Smooth muscle cell of the brain vasculature (primary cell): ENCODE measurements at regions not wholly inside any gene's neighbourhood (a gene's known extent, or its start where the extent isn't known, plus 50 kb on each side); places are given as distances from the start of the nearest gene placed in this dataset.

Source experiments
- DNase-seq: peaks from one replicate; pipeline ENCODE4 v3.0.0-alpha.2; 2012; ENCODE audit warnings: low read depth, low spot score

GRCh38 chr6:113140721-113141120 is 716.4 kb upstream of the MARCKS start:
- no peak for DNase-seq

GRCh38 chr6:113141901-113142300 is 715.2 kb upstream of the MARCKS start:
- DNase-seq = no peak

DNA sequence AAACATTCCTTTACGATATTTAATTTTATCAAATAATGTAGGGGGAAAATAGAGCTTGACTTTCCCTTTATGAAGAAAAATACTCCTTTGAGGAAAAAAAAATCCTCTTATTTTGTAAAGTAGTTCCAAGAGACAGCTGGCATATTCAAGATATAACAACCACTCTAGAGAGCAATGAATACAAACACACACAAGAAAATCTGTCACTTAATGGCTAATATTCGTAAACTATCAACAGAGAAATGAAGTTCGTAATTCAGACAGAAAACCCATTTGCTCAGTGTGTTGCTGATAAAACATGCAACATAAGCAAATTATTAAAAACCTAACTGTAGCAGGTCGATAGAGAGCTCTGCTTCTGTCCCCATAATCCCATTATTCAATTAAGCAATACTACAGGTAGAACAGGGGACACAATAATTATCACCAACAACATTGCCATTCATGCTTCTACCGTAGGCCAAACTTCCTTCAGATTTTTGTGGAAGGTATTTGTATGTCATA is 714.4 kb upstream of the MARCKS start:
- DNase-seq = no peak

DNA sequence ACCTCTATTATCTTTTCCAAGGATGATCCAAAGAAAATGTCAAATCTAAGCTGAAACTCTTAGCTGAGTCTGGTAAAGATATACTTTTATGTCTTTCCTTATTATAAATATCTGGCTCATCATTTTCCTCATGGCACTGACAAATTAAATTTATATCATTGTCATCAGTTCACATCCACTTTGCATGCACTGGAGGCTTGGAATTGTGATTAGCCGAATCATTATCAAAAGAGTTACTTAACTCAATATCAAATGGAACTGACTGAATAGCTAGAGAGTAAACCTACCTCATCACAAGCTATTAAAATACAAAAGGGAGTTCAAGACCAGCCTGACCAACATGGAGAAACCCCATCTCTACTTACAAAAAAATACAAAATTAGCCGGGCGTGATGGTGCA is 713.9 kb upstream of the MARCKS start:
- no peak for DNase-seq

DNA sequence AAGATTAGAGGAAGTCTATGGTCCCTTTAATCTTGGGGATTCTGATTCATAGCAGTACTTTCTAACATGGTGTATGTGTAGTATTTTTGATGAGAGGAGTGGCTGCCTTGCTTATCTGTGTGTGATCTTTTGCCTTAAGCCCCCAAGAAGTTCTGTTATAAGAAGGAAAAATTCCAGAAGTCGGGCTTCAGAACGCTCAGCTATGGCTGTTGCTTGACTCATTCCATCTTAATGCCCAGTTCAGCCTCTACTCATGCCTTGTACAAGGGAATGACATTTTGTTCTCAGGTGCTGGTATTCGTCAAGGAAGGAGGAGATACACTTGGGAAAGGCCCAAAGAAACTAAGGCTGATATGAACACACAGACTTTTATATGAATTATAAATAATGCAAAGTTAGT is 713.0 kb upstream of the MARCKS start:
- no peak for DNase-seq

DNA sequence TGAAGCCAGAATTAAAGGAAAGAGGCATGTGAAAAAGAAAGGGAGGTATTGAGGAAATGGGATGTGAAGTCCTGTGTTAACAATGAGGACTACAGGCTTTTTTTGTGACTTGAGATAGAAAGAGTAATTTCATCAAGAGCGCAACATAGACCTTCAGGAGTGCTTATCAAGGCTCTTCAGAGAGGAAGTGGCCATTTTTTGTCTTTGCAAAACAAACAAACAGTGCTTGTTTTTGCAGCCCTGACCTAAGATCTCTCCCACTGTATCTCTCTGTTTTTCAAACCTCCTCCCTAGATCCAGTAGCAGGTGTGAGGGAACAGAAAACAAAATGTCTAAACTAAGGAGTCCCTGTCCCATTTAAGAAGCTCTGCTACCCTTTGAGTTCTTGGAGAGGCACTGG is 710.3 kb upstream of the MARCKS start:
- DNase-seq = no peak

- DNase-seq = no peak
Measured at GRCh38 chr6:113147544-113147943, 709.6 kb upstream of the MARCKS start.

GRCh38 chr6:113148566-113148965 is 708.6 kb upstream of the MARCKS start:
- no peak for DNase-seq

DNA sequence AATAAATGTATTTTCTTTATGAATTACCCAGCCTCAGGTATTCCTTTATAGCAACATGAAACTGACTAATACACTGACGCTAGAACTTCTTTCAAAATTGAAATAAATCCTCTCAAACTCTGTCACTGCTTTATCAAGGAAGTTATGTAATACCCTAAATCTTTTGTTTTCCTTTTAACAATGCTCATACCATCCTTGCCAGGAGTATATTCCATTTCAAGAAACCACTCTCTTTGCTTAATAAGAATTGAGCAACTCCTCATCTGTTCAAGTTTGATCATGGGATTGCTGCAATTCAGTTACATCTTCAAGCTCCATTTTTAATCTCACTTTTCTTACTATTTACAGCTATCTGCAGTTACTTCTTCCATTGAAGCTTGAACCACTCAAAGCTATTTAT is 707.6 kb upstream of the MARCKS start:
- DNase-seq = no peak

GRCh38 chr6:113160306-113161017 is 696.7 kb upstream of the MARCKS start:
- DNase-seq = no peak

DNA sequence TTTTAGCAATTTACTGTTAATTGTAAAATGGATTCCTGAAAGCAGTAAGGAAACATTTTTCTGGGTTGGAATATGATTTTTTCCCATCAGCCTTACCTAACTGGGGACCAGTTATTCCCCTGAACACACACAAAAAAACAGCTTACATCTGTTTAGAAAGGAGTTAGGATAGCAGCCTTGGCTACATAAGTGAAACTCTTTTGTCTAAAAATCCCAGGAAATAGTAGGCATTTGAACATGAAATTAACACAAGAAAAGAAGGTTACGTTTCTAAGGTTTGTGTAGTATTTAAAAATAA is 696.2 kb upstream of the MARCKS start:
- DNase-seq = no peak

DNA sequence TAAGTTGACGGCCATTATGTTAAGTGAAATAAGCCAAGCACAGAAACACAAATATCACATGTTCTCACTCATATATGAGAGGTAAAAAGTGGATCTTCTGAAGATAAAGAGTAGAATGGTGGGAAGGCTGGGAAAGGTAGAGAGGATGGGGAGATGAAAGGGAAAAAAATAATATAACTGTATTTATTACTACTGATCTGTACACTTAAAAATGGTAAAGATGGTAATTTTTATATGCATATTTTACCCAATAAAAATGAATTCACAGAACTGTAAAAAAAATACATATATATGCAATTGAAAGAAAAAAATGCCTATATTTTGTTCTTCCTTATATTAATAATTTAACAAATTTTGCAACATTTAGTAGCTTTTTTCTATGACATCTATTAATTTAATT is 694.4 kb upstream of the MARCKS start:
- no peak for DNase-seq

DNA sequence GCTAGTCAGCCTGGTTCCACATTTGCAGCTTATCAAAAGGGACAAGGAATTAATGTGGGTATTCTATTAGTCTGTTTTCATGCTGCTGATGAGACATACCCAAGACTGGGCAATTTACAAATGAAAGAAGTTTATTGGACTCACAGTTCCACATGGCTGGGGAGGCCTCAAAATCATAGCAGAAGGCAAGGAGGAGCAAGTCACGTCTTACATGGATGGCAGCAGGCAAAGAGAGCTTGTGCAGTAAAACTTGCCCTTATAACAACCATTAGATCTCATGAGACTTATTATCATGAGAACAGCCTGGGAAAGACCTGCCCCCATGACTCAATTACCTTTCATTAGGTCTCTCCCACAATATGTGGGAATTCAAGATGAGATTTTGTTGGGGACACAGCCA is 689.1 kb upstream of the MARCKS start:
- DNase-seq = no peak

DNA sequence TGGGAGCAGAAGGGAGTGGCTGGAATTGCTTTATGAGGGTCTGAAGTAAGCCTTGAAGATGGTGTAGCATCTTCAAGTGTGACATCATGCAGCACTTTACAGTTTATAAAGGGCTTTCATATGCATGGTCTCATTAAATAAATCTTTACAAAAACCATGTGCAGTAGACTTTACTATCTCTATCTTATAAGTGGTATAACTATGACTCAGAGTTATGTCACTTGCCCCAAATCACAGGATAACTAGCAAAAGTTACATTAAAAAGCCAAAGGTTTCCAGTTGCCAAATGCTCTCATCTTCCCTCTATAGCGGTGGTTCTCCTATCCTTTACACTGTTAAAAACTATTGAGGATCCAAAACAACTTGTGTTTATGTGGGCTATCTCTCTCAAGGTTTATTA is 687.7 kb upstream of the MARCKS start:
- DNase-seq = no peak

- DNase-seq = no peak
Measured at GRCh38 chr6:113170454-113170853, 686.7 kb upstream of the MARCKS start.

DNA sequence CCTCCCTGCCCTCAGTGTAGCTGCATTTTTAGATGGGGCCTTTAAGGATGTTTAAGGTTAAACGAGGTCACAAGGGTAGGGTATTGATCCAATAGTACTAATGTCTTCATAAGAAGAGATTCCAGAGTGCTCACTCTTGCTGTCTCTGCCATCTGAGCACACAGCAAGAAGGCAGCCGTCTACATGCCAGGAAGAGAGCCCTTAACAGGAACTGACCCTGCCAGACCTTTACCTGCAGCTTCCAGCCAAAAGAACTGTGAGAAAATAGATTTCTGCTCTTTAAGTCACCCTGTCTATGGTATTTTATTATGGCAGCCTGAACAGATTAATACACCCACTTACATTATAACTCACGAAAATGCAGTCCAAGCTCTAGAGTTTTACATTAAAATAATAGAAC is 685.3 kb upstream of the MARCKS start:
- no peak for DNase-seq

GRCh38 chr6:113172531-113172966 is 684.6 kb upstream of the MARCKS start:
- no peak for DNase-seq

- no peak for DNase-seq
Measured at GRCh38 chr6:113178349-113178748, 678.8 kb upstream of the MARCKS start.

- DNase-seq = no peak
Measured at GRCh38 chr6:113181164-113181563, 676.0 kb upstream of the MARCKS start.

DNA sequence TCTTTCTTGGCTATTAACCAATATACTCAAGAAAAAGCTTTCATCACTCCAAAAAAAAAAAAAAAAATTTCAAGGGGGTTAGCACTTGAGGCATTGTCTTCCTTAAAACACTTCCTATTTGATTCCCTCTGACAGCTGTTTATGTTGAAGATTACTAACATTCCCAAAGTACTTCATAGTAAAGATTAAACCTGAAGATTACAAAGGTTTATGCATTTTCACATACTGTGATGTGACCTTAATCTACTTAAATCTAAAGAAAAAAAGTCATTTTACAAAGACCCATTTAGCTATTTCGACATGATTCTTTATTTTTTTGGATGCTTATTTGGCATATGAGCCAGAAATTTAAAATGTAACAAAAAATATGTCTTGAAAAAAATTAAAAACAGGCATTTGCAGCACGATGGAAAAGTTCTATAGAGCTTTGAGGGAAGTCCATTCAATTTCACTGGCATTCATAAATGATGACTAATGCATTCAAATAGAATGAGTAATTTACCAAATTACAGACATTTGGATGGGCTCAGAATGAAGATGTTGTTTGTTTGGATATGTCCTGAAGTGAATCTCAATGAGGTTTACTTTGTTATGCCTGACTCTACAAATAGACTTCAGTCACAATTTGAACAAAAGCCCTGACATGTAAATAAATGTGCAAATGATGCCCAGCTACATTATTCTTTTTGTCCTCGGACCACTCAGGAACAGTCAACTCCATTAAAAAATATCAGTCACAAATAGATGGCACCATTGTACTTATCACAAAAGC is 674.6 kb upstream of the MARCKS start:
- peak; percentile 32 for DNase-seq

DNA sequence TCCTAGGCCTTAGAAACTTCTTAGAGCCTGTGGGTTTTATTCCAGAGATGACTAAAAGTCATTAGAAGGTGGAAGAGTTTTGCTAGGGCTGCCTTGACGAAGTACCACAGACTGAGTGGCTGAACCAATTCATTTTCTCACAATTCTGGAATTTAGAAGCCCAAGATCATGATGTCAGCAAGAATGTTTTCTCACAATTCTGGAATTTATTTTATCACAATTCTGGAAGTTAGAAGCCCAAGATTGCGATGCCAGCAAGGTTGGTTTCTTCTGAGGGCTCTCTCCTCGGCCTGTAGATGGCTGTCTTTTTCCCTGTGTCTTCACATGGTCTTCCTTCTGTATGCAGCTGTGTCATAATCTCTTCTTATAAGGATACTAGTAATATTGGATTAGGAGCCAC is 672.9 kb upstream of the MARCKS start:
- no peak for DNase-seq

- DNase-seq = no peak
Measured at GRCh38 chr6:113184736-113185135, 672.4 kb upstream of the MARCKS start.

GRCh38 chr6:113185299-113185698 is 671.8 kb upstream of the MARCKS start:
- DNase-seq = no peak
